Memory B cell (primary cell): ENCODE measurements at regions not wholly inside any gene's neighbourhood (a gene's known extent, or its start where the extent isn't known, plus 50 kb on each side); places are given as distances from the start of the nearest gene placed in this dataset.

Source experiments
- ATAC-seq: fragments of 150-1000 bp; cut with Tn5 transposase; 2 replicates; pipeline ENCODE4 v1.10.0; 2021; ENCODE audit warnings: low read depth, mild to moderate bottlenecking, moderate library complexity
- DNase-seq, 2 donors: peaks; one replicate each; pipeline ENCODE4 v3.0.0; 2022; ENCODE audit warnings: low spot score in 2 of 2
- H3K27ac Mint-ChIP-seq: one replicate; pipeline ENCODE4 v1.8.0; 2022; ENCODE audit warnings: mild to moderate bottlenecking, moderate library complexity, mixed read lengths
- H3K27me3 Mint-ChIP-seq: one replicate; pipeline ENCODE4 v1.8.0; 2022; ENCODE audit warnings: mixed read lengths
- H3K36me3 Mint-ChIP-seq: one replicate; pipeline ENCODE4 v1.8.0; 2022; ENCODE audit warnings: mild to moderate bottlenecking, mixed read lengths
- H3K4me1 Mint-ChIP-seq: one replicate; pipeline ENCODE4 v1.8.0; 2022; ENCODE audit warnings: mixed read lengths
- H3K4me3 Mint-ChIP-seq: one replicate; pipeline ENCODE4 v1.8.0; 2022; ENCODE audit warnings: mild to moderate bottlenecking, moderate library complexity, mixed read lengths
- H3K9me3 Mint-ChIP-seq: one replicate; pipeline ENCODE4 v1.8.0; 2022; ENCODE audit warnings: mixed read lengths

- ATAC-seq (no peak), DNase-seq (no peak)
- H3K27ac Mint-ChIP-seq, result no peak overlapping the region
- no peaks in the 10 kb centered on the region for H3K27me3 Mint-ChIP-seq
- no peak overlapping the region for H3K4me3 Mint-ChIP-seq
- H3K9me3 Mint-ChIP-seq, result peaks cover 8% of the 10 kb centered on the region
- H3K4me1 Mint-ChIP-seq, result no peaks in the 10 kb centered on the region
- no peaks in the 10 kb centered on the region for H3K36me3 Mint-ChIP-seq
Measured at GRCh38 chr18:77990901-77991300, 741.3 kb downstream of the GALR1 start.

GRCh38 chr18:77992057-77992456, 742.4 kb downstream of the GALR1 start:
- ATAC-seq (no peak), DNase-seq (no peak)
- Mint-ChIP-seq H3K4me3 (no peak overlapping the region), H3K36me3 (no peaks in the 10 kb centered on the region), H3K4me1 (no peaks in the 10 kb centered on the region), H3K27me3 (no peaks in the 10 kb centered on the region), H3K9me3 (peaks cover 8% of the 10 kb centered on the region), H3K27ac (no peak overlapping the region)

- Mint-ChIP-seq H3K36me3 (no peaks in the 10 kb centered on the region), H3K4me1 (no peaks in the 10 kb centered on the region), H3K27ac (no peak overlapping the region), H3K9me3 (peaks cover 6% of the 10 kb centered on the region), H3K4me3 (no peak overlapping the region), H3K27me3 (no peaks in the 10 kb centered on the region)
- DNase-seq (no peak), ATAC-seq (no peak)
Measured at GRCh38 chr18:77993188-77993981, 743.7 kb downstream of the GALR1 start.

- Mint-ChIP-seq H3K27ac (no peak overlapping the region), H3K27me3 (no peaks in the 10 kb centered on the region), H3K36me3 (no peaks in the 10 kb centered on the region), H3K9me3 (peaks cover 8% of the 10 kb centered on the region), H3K4me1 (no peaks in the 10 kb centered on the region), H3K4me3 (no peak overlapping the region)
- ATAC-seq (no peak), DNase-seq (no peak)
Measured at GRCh38 chr18:77995593-77995992, 745.9 kb downstream of the GALR1 start.

- DNase-seq, result no peak
- Mint-ChIP-seq H3K9me3 (peaks cover 12% of the 10 kb centered on the region), H3K27ac (no peak overlapping the region), H3K4me1 (no peaks in the 10 kb centered on the region), H3K27me3 (no peaks in the 10 kb centered on the region), H3K36me3 (no peaks in the 10 kb centered on the region), H3K4me3 (no peak overlapping the region)
- no peak for ATAC-seq
Measured at GRCh38 chr18:77996737-77997136, 747.1 kb downstream of the GALR1 start.

- H3K4me1 Mint-ChIP-seq, result no peaks in the 10 kb centered on the region
- H3K36me3 Mint-ChIP-seq, result no peaks in the 10 kb centered on the region
- no peak overlapping the region for H3K4me3 Mint-ChIP-seq
- no peak overlapping the region for H3K27ac Mint-ChIP-seq
- H3K27me3 Mint-ChIP-seq, result no peaks in the 10 kb centered on the region
- ATAC-seq (no peak), DNase-seq (no peak)
- peaks cover 7% of the 10 kb centered on the region for H3K9me3 Mint-ChIP-seq
Measured at GRCh38 chr18:78001811-78002210, 752.2 kb downstream of the GALR1 start.

GRCh38 chr18:78006006-78006773, 756.5 kb downstream of the GALR1 start:
- H3K27me3 Mint-ChIP-seq, result no peaks in the 10 kb centered on the region
- no peak overlapping the region for H3K4me3 Mint-ChIP-seq
- DNase-seq (no peak), ATAC-seq (no peak)
- peaks cover 14% of the 10 kb centered on the region for H3K9me3 Mint-ChIP-seq
- H3K4me1 Mint-ChIP-seq, result no peaks in the 10 kb centered on the region
- no peak overlapping the region for H3K27ac Mint-ChIP-seq
- no peaks in the 10 kb centered on the region for H3K36me3 Mint-ChIP-seq

- Mint-ChIP-seq H3K9me3 (peaks cover 11% of the 10 kb centered on the region), H3K4me1 (no peaks in the 10 kb centered on the region), H3K36me3 (no peaks in the 10 kb centered on the region), H3K4me3 (no peak overlapping the region), H3K27me3 (no peaks in the 10 kb centered on the region), H3K27ac (no peak overlapping the region)
- ATAC-seq (no peak), DNase-seq (no peak)
Measured at GRCh38 chr18:78006774-78007260, 757.2 kb downstream of the GALR1 start.

GRCh38 chr18:78010363-78010762, 760.7 kb downstream of the GALR1 start:
- H3K4me3 Mint-ChIP-seq, result no peak overlapping the region
- H3K9me3 Mint-ChIP-seq, result peaks cover 11% of the 10 kb centered on the region
- no peaks in the 10 kb centered on the region for H3K36me3 Mint-ChIP-seq
- ATAC-seq (no peak), DNase-seq (no peak)
- no peak overlapping the region for H3K27ac Mint-ChIP-seq
- peaks cover 2% of the 10 kb centered on the region for H3K27me3 Mint-ChIP-seq
- no peaks in the 10 kb centered on the region for H3K4me1 Mint-ChIP-seq

- Mint-ChIP-seq H3K4me3 (no peak overlapping the region), H3K4me1 (no peaks in the 10 kb centered on the region), H3K9me3 (peaks cover 4% of the 10 kb centered on the region), H3K27ac (no peak overlapping the region), H3K27me3 (peaks cover 2% of the 10 kb centered on the region), H3K36me3 (no peaks in the 10 kb centered on the region)
- DNase-seq (no peak), ATAC-seq (no peak)
Measured at GRCh38 chr18:78017869-78018268, 768.2 kb downstream of the GALR1 start.

- no peaks in the 10 kb centered on the region for H3K36me3 Mint-ChIP-seq
- H3K4me3 Mint-ChIP-seq, result no peak overlapping the region
- peaks cover 2% of the 10 kb centered on the region for H3K9me3 Mint-ChIP-seq
- H3K27me3 Mint-ChIP-seq, result no peaks in the 10 kb centered on the region
- no peaks in the 10 kb centered on the region for H3K4me1 Mint-ChIP-seq
- DNase-seq, result no peak
- no peak for ATAC-seq
- no peak overlapping the region for H3K27ac Mint-ChIP-seq
Measured at GRCh38 chr18:78021196-78021595, 771.5 kb downstream of the GALR1 start.

GRCh38 chr18:78031589-78031988, 781.9 kb downstream of the GALR1 start:
- H3K4me1 Mint-ChIP-seq, result no peaks in the 10 kb centered on the region
- H3K36me3 Mint-ChIP-seq, result no peaks in the 10 kb centered on the region
- H3K27me3 Mint-ChIP-seq, result peaks cover 3% of the 10 kb centered on the region
- no peak overlapping the region for H3K4me3 Mint-ChIP-seq
- H3K9me3 Mint-ChIP-seq, result peaks cover 5% of the 10 kb centered on the region
- no peak overlapping the region for H3K27ac Mint-ChIP-seq
- DNase-seq (no peak), ATAC-seq (no peak)

- no peaks in the 10 kb centered on the region for H3K36me3 Mint-ChIP-seq
- H3K27me3 Mint-ChIP-seq, result peaks cover 3% of the 10 kb centered on the region
- H3K4me3 Mint-ChIP-seq, result no peak overlapping the region
- H3K9me3 Mint-ChIP-seq, result peaks cover 5% of the 10 kb centered on the region
- no peak for ATAC-seq
- no peaks in the 10 kb centered on the region for H3K4me1 Mint-ChIP-seq
- DNase-seq, result no peak
- H3K27ac Mint-ChIP-seq, result no peak overlapping the region
Measured at GRCh38 chr18:78031991-78032390, 782.3 kb downstream of the GALR1 start.

- Mint-ChIP-seq H3K9me3 (peaks cover 5% of the 10 kb centered on the region), H3K4me1 (no peaks in the 10 kb centered on the region), H3K4me3 (no peak overlapping the region), H3K27me3 (peaks cover 3% of the 10 kb centered on the region), H3K36me3 (no peaks in the 10 kb centered on the region), H3K27ac (no peak overlapping the region)
- ATAC-seq, result no peak
- DNase-seq, result no peak
Measured at GRCh38 chr18:78032574-78032973, 782.9 kb downstream of the GALR1 start.
